Mucosa of descending colon (tissue), 3 donors: ENCODE measurements at regions not wholly inside any gene's neighbourhood (a gene's known extent, or its start where the extent isn't known, plus 50 kb on each side); places are given as distances from the start of the nearest gene placed in this dataset.

Experiments used
- ATAC-seq: fragments of 200-7000 bp; cut with Tn5 transposase; one replicate; pipeline ENCODE4 v1.9.1; 2020; ENCODE audit warnings: mild to moderate bottlenecking, moderate library complexity
- DNase-seq, 3 donors: peaks; one replicate each; pipeline ENCODE4 v3.0.0-alpha.2; 2020
- H3K36me3 ChIP-seq: fragments of 200-600 bp; one replicate; pipeline ENCODE4 v1.8.0; 2021; ENCODE audit warnings: low read depth, mild to moderate bottlenecking
- H3K4me1 ChIP-seq: fragments of 200-600 bp; one replicate; pipeline ENCODE4 v1.8.0; 2021; ENCODE audit warnings: low read depth, mild to moderate bottlenecking
- H3K4me3 ChIP-seq: fragments of 200-600 bp; one replicate; pipeline ENCODE4 v1.8.0; 2021; ENCODE audit warnings: mild to moderate bottlenecking
- H3K9me3 ChIP-seq: fragments of 200-600 bp; one replicate; pipeline ENCODE4 v1.8.0; 2021; ENCODE audit warnings: mild to moderate bottlenecking
- intact Hi-C, 2 donors: fragments of 100-400 bp; cut with DNase I in 1 of 2; cut with micrococcal nuclease in 1 of 2; formaldehyde crosslinking; loops; one replicate each; pipeline versions ENCODE4 v1.11.0 to v1.11.1; 2022; cut with DNase I, micrococcal nuclease
- TF ChIP-seq, protein P1 (sequence below): fragments of 200-600 bp; IDR thresholded peaks from one replicate; pipeline ENCODE4 v1.8.0; 2022; ENCODE audit warnings: antibody characterized with exemption, mild to moderate bottlenecking
- donor health status: DM: no; HTN: no; CAD: no; lungs with moderate emphysema.
- donor health status: DM: no; HTN: no; CAD: no.
- donor health status: DM: no; HTN: yes; CAD: no.

DNA sequence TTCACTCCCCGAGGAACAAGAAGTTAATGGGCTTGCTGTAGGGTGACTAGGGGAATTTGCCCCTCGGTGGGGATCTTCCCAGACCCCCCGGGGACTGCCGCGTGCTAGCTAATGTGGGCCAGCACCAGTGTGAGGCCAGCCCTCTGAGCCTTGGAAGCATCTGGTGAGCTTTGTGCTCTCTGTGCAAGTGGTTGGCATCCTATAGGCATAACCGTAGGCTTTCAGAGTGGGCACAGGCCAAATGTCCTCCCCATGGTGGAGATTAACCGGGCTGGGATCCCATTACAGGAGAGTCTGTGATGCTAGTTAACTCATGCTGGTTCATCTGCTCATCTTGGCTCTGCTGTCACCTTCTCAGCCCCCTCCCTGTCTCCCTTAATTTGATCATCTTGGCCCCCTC lies 125.7 kb downstream of the TRIM29 start:
- no peaks in the 10 kb centered on the region for H3K36me3 ChIP-seq
- ATAC-seq (no peak), DNase-seq (no peak)
- TF ChIP-seq, protein P1, sequence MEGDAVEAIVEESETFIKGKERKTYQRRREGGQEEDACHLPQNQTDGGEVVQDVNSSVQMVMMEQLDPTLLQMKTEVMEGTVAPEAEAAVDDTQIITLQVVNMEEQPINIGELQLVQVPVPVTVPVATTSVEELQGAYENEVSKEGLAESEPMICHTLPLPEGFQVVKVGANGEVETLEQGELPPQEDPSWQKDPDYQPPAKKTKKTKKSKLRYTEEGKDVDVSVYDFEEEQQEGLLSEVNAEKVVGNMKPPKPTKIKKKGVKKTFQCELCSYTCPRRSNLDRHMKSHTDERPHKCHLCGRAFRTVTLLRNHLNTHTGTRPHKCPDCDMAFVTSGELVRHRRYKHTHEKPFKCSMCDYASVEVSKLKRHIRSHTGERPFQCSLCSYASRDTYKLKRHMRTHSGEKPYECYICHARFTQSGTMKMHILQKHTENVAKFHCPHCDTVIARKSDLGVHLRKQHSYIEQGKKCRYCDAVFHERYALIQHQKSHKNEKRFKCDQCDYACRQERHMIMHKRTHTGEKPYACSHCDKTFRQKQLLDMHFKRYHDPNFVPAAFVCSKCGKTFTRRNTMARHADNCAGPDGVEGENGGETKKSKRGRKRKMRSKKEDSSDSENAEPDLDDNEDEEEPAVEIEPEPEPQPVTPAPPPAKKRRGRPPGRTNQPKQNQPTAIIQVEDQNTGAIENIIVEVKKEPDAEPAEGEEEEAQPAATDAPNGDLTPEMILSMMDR, result no peak
- no peaks in the 10 kb centered on the region for H3K4me1 ChIP-seq
- no peaks in the 10 kb centered on the region for H3K9me3 ChIP-seq
- intact Hi-C loops, result no loop called here
- H3K4me3 ChIP-seq, result no peak overlapping the region

DNA sequence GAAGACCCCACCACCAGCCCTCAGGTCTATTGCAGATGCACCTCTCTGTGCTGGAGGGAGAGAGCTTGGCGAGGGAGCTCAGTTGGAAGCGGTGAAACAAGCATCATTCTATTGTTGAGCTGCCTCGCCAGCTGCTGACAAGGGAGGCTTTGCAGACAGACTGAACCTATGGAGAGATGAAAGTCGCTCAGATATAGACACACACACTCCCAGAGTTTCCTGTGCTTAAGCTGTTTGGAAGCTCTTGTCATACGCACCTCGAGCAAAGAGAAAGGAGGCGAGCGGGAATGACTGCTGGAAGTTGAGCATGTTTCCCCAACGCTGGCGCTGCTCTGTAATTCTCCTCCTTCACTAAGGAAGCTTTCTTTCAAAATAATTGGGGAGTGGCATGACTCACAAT lies 126.1 kb downstream of the TRIM29 start:
- intact Hi-C loops, result no loop called here
- Histone ChIP-seq H3K4me3 (no peak overlapping the region), H3K9me3 (no peaks in the 10 kb centered on the region), H3K4me1 (no peaks in the 10 kb centered on the region), H3K36me3 (no peaks in the 10 kb centered on the region)
- TF ChIP-seq, protein P1, result no peak
- ATAC-seq (no peak), DNase-seq (no peak)

DNA sequence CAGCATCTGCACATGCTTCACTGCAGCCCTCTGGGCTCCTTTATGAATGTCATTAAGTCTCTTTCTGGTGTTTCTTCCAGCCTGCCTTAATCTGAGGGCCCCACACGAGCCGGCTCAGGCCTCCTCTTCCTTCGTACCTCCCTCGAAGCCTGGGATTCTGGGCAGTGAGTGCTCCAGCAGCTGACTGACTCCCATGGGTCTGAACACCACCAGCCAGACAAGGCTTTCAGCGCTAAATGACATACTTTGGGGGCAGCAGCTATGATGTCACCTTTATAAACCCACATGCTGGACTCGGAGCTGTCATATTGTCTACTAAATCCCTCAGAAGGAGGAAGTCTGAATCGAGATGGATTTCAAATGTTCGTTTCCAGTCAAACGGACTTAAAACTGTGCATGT lies 127.1 kb downstream of the TRIM29 start:
- DNase-seq (no peak), ATAC-seq (no peak)
- intact Hi-C loops, result no loop called here
- H3K4me3 ChIP-seq, result no peak overlapping the region
- H3K9me3 ChIP-seq, result no peaks in the 10 kb centered on the region
- TF ChIP-seq, protein P1, result no peak
- no peaks in the 10 kb centered on the region for H3K36me3 ChIP-seq
- H3K4me1 ChIP-seq, result no peaks in the 10 kb centered on the region

DNA sequence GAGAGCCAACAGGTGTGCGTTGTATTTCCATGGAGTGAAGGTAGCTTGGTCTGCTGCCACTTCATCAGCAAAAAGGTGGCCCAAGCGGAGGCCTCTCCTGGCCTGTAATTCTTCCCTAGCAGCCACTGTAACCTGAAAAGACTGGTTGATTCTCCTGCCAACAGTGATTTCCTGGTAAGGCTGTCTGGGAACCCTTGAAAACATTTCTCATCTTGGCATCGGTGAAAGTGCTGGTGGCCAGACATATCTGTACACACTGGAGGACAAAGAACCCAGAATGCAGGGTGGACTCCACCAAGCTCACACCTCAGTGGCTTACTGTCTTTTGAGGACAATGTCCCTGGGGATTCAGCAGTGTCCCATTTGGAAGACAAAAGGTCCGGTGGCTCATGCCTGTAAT lies 128.0 kb downstream of the TRIM29 start:
- no peak for ATAC-seq
- H3K36me3 ChIP-seq, result no peaks in the 10 kb centered on the region
- TF ChIP-seq, protein P1, result no peak
- DNase-seq, result no peak
- H3K9me3 ChIP-seq, result no peaks in the 10 kb centered on the region
- intact Hi-C loops, result no loop called here
- no peaks in the 10 kb centered on the region for H3K4me1 ChIP-seq
- H3K4me3 ChIP-seq, result no peak overlapping the region

DNA sequence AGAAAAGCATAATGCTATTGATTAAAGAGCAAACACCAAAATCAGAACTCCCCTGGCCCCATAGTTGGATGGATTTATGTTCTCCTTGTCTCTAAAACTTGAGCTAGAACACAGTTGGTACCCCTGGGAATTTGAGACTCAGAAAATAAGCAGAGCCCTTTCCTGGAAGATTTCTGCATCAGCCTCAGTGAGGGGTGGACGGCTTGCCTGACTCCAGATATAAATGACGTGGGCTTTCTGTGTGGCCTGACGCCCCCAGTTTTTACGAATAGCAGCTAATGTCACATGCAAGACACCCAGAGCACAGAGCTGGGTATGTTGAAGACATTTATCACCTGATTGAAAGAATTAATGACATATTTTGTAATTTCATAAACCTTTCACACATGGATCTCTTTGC lies 130.8 kb downstream of the TRIM29 start:
- intact Hi-C loops, result no loop called here
- ATAC-seq, result no peak
- Histone ChIP-seq H3K36me3 (no peaks in the 10 kb centered on the region), H3K9me3 (no peaks in the 10 kb centered on the region), H3K4me1 (no peaks in the 10 kb centered on the region), H3K4me3 (no peak overlapping the region)
- TF ChIP-seq, protein P1, result no peak
- DNase-seq, result no peak

DNA sequence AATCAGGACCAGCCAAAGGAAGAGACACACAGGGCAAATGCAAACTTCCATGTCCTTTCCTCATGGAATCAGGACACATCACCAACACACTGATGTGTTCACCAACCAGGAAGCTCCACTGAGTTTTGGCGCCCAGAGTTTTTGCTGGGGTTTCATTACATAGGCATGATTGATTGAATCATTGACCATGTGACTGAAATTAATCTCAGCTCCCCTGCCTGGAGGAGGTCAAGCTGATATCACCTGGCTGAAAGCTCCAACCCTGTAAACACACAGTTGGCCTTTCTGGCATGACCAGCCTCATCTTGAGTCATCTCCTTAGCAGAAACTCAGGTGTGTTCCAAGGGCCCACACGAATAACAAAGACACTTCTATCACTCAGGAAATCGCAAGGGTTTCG lies 133.2 kb downstream of the TRIM29 start:
- TF ChIP-seq, protein P1, result no peak
- no peak overlapping the region for H3K4me3 ChIP-seq
- H3K36me3 ChIP-seq, result no peaks in the 10 kb centered on the region
- no peaks in the 10 kb centered on the region for H3K4me1 ChIP-seq
- no peaks in the 10 kb centered on the region for H3K9me3 ChIP-seq
- DNase-seq (no peak), ATAC-seq (no peak)
- intact Hi-C loops, result no loop called here
